ENCODE measurements at regions not wholly inside any gene's neighbourhood (a gene's known extent, or its start where the extent isn't known, plus 50 kb on each side); places are given as distances from the start of the nearest gene placed in this dataset.
"Not testable (repeated sequence)": the region's sequence is repeated elsewhere in the genome, so short reads cannot be mapped to it uniquely, and the experiment has no call there.

DNA sequence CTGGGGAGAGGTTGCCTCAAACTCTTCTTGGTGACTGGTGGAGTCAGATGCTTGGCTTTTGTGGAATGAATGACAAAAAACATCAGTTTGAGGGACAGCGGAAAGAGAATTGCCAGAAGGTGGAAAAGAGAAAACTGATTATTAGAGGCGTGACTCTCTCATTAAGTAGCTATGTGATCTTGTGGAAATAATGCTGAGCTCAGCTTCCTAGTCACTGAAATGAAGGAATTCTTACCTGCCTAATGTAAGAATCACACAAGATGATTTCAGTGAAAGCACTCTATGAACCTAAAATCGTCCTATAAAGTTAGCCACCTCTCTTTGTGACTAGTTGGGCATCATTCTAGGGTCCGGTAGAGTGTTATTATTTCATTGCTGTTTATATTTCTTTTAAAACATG lies 498.8 kb downstream of the TMEM135 start:
- H3K4me2 ChIP-seq (ENCODE audit: low read length): no peak overlapping the region
- H3K27me3 ChIP-seq (ENCODE audit: insufficient read depth, low read length): no peaks in the 10 kb centered on the region
- no peaks in the 10 kb centered on the region for H4K20me1 ChIP-seq (ENCODE audit: insufficient read depth, low read length)
- H3K4me1 ChIP-seq (ENCODE audit: insufficient read depth, low read length): no peaks in the 10 kb centered on the region
- no peak overlapping the region for H3K4me3 Mint-ChIP-seq (ENCODE audit: unreplicated experiment)
- H3K27ac ChIP-seq (ENCODE audit: low read depth, low read length): no peak overlapping the region
- no peaks in the 10 kb centered on the region for H3K79me2 ChIP-seq (ENCODE audit: insufficient read depth, low read length)
- FAIRE-seq: no peak
- no peak overlapping the region for H3K9ac ChIP-seq (ENCODE audit: low read length)
- no peaks in the 10 kb centered on the region for H3K36me3 Mint-ChIP-seq (ENCODE audit: low read depth, unreplicated experiment)
- no peak overlapping the region for H3K4me3 ChIP-seq (ENCODE audit: insufficient read depth, low read depth, low read length)
- no peaks in the 10 kb centered on the region for H3K9me3 ChIP-seq (ENCODE audit: insufficient read depth, low read depth, low read length)
- no peak overlapping the region for H3K27ac Mint-ChIP-seq (ENCODE audit: unreplicated experiment)
- no peak for TF ChIP-seq EZH2 (IDR thresholded peaks at IDR 0.05; ENCODE audit: insufficient read depth, low read length)
- TF ChIP-seq, protein P1, sequence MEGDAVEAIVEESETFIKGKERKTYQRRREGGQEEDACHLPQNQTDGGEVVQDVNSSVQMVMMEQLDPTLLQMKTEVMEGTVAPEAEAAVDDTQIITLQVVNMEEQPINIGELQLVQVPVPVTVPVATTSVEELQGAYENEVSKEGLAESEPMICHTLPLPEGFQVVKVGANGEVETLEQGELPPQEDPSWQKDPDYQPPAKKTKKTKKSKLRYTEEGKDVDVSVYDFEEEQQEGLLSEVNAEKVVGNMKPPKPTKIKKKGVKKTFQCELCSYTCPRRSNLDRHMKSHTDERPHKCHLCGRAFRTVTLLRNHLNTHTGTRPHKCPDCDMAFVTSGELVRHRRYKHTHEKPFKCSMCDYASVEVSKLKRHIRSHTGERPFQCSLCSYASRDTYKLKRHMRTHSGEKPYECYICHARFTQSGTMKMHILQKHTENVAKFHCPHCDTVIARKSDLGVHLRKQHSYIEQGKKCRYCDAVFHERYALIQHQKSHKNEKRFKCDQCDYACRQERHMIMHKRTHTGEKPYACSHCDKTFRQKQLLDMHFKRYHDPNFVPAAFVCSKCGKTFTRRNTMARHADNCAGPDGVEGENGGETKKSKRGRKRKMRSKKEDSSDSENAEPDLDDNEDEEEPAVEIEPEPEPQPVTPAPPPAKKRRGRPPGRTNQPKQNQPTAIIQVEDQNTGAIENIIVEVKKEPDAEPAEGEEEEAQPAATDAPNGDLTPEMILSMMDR (IDR thresholded peaks at IDR 0.05; ENCODE audit: insufficient read depth, low read depth, low read length): no peak
- H3K36me3 ChIP-seq (ENCODE audit: insufficient read depth, low read length): no peaks in the 10 kb centered on the region
- H3K9me3 Mint-ChIP-seq (ENCODE audit: unreplicated experiment): no peaks in the 10 kb centered on the region
- H3K27me3 Mint-ChIP-seq (ENCODE audit: low read depth, unreplicated experiment): no peaks in the 10 kb centered on the region
- H3K4me1 Mint-ChIP-seq (ENCODE audit: low read depth, unreplicated experiment): no peaks in the 10 kb centered on the region
- DNase-seq (ENCODE audit: low read depth): no peak
- H2AFZ ChIP-seq (ENCODE audit: low read depth, low read length): no peak overlapping the region

DNA sequence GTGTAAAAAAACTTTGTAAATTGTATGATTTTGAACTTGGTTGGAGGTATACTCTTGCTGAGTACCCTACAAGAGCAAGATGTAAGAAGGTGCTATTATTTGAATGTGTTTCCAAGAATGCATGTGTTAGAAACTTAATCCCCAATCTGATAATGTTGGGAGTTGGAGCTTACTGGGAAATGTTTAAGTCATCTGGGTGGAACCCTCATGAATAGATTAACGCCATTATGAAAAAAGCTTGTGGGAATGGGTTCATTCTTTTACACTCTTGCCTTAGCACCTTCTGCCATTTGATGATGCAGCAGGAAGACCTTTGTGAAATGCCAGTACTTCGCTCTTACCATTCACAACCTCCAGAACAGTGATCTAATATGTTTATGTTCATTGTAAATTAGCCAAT lies 498.3 kb downstream of the TMEM135 start:
- no peak for FAIRE-seq
- no peak overlapping the region for H3K27ac Mint-ChIP-seq (ENCODE audit: unreplicated experiment)
- H3K4me3 Mint-ChIP-seq (ENCODE audit: unreplicated experiment): no peak overlapping the region
- no peaks in the 10 kb centered on the region for H3K9me3 Mint-ChIP-seq (ENCODE audit: unreplicated experiment)
- Histone ChIP-seq H3K79me2 (ENCODE audit: insufficient read depth, low read length) (no peaks in the 10 kb centered on the region), H2AFZ (ENCODE audit: low read depth, low read length) (no peak overlapping the region), H4K20me1 (ENCODE audit: insufficient read depth, low read length) (no peaks in the 10 kb centered on the region), H3K9me3 (ENCODE audit: insufficient read depth, low read depth, low read length) (no peaks in the 10 kb centered on the region), H3K4me2 (ENCODE audit: low read length) (no peak overlapping the region), H3K27ac (ENCODE audit: low read depth, low read length) (no peak overlapping the region), H3K36me3 (ENCODE audit: insufficient read depth, low read length) (no peaks in the 10 kb centered on the region), H3K4me1 (ENCODE audit: insufficient read depth, low read length) (no peaks in the 10 kb centered on the region), H3K27me3 (ENCODE audit: insufficient read depth, low read length) (no peaks in the 10 kb centered on the region), H3K9ac (ENCODE audit: low read length) (no peak overlapping the region), H3K4me3 (ENCODE audit: insufficient read depth, low read depth, low read length) (no peak overlapping the region)
- TF ChIP-seq, protein P1 (IDR thresholded peaks at IDR 0.05; ENCODE audit: insufficient read depth, low read depth, low read length): no peak
- no peak for DNase-seq (ENCODE audit: low read depth)
- no peaks in the 10 kb centered on the region for H3K27me3 Mint-ChIP-seq (ENCODE audit: low read depth, unreplicated experiment)
- no peaks in the 10 kb centered on the region for H3K36me3 Mint-ChIP-seq (ENCODE audit: low read depth, unreplicated experiment)
- H3K4me1 Mint-ChIP-seq (ENCODE audit: low read depth, unreplicated experiment): no peaks in the 10 kb centered on the region

DNA sequence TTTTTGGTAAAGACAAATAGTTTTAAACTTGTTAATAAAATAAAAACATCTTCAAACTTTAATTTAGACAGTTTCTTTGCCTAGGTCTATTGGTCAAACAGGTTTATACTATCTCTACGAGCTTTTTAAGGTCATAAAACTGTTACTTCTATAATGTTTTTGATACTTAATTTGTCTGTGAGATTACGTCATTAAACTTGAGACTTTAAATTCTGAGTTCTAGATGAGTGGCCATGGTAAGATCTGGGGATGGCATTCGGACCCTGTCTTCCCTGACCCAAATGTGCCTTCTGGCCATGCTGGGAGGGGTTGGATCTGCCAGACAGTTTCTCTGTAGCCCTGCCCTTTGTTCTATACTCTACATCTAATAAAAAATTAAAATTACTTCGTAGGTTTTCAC lies 497.8 kb downstream of the TMEM135 start:
- Mint-ChIP-seq H3K27me3 (ENCODE audit: low read depth, unreplicated experiment) (no peaks in the 10 kb centered on the region), H3K36me3 (ENCODE audit: low read depth, unreplicated experiment) (no peaks in the 10 kb centered on the region), H3K4me3 (ENCODE audit: unreplicated experiment) (no peak overlapping the region), H3K27ac (ENCODE audit: unreplicated experiment) (no peak overlapping the region), H3K4me1 (ENCODE audit: low read depth, unreplicated experiment) (no peaks in the 10 kb centered on the region), H3K9me3 (ENCODE audit: unreplicated experiment) (no peaks in the 10 kb centered on the region)
- DNase-seq (ENCODE audit: low read depth) (no peak), FAIRE-seq (no peak)
- Histone ChIP-seq H2AFZ (ENCODE audit: low read depth, low read length) (no peak overlapping the region), H3K79me2 (ENCODE audit: insufficient read depth, low read length) (no peaks in the 10 kb centered on the region), H3K4me3 (ENCODE audit: insufficient read depth, low read depth, low read length) (no peak overlapping the region), H4K20me1 (ENCODE audit: insufficient read depth, low read length) (no peaks in the 10 kb centered on the region), H3K4me2 (ENCODE audit: low read length) (no peak overlapping the region), H3K27ac (ENCODE audit: low read depth, low read length) (no peak overlapping the region), H3K9me3 (ENCODE audit: insufficient read depth, low read depth, low read length) (no peaks in the 10 kb centered on the region), H3K36me3 (ENCODE audit: insufficient read depth, low read length) (no peaks in the 10 kb centered on the region), H3K9ac (ENCODE audit: low read length) (no peak overlapping the region), H3K27me3 (ENCODE audit: insufficient read depth, low read length) (no peaks in the 10 kb centered on the region), H3K4me1 (ENCODE audit: insufficient read depth, low read length) (no peaks in the 10 kb centered on the region)
- TF ChIP-seq, protein P1 (IDR thresholded peaks at IDR 0.05; ENCODE audit: insufficient read depth, low read depth, low read length): no peak
- no peak for TF ChIP-seq EZH2 (IDR thresholded peaks at IDR 0.05; ENCODE audit: insufficient read depth, low read length)

DNA sequence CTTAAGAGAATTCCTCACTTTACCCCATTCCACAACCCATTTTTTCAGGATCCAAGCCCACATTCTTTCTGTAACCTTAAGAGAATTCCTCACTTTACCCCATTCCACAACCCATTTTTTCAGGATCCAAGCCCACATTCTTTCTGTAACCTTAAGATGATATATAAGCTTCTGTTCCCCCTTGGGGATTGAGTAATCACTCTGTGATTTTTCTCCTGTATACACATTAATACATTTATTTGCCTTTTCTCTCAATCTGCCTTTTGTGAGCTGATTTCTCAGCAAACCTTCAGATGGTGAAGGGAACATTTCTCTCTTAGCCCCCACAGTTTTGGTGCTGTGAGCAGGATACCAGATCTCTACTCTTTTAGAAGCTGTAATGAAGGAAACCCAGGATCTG lies 494.1 kb downstream of the TMEM135 start:
- not testable (repeated sequence) for H3K9me3 ChIP-seq (ENCODE audit: insufficient read depth, low read depth, low read length); H3K4me2 ChIP-seq (ENCODE audit: low read length); H3K4me1 ChIP-seq (ENCODE audit: insufficient read depth, low read length); H3K9ac ChIP-seq (ENCODE audit: low read length); H3K4me3 ChIP-seq (ENCODE audit: insufficient read depth, low read depth, low read length); H3K4me1 Mint-ChIP-seq (ENCODE audit: low read depth, unreplicated experiment); H4K20me1 ChIP-seq (ENCODE audit: insufficient read depth, low read length); DNase-seq (ENCODE audit: low read depth); H3K9me3 Mint-ChIP-seq (ENCODE audit: unreplicated experiment); H3K27me3 ChIP-seq (ENCODE audit: insufficient read depth, low read length); H3K4me3 Mint-ChIP-seq (ENCODE audit: unreplicated experiment); FAIRE-seq; H3K27me3 Mint-ChIP-seq (ENCODE audit: low read depth, unreplicated experiment); H3K36me3 Mint-ChIP-seq (ENCODE audit: low read depth, unreplicated experiment); H2AFZ ChIP-seq (ENCODE audit: low read depth, low read length); H3K27ac Mint-ChIP-seq (ENCODE audit: unreplicated experiment); H3K79me2 ChIP-seq (ENCODE audit: insufficient read depth, low read length); H3K36me3 ChIP-seq (ENCODE audit: insufficient read depth, low read length); H3K27ac ChIP-seq (ENCODE audit: low read depth, low read length)
